ENCODE measurements at regions not wholly inside any gene's neighbourhood (a gene's known extent, or its start where the extent isn't known, plus 50 kb on each side); places are given as distances from the start of the nearest gene placed in this dataset.
"Not testable (repeated sequence)": the region's sequence is repeated elsewhere in the genome, so short reads cannot be mapped to it uniquely, and the experiment has no call there.

- no peak for DNase-seq
Measured at GRCh38 chr13:42400188-42400833, 128.4 kb downstream of the AKAP11 start.

- DNase-seq = peak; percentile 80 to 87
Measured at GRCh38 chr13:42401376-42401775, 129.4 kb downstream of the AKAP11 start.

- DNase-seq = no peak
Measured at GRCh38 chr13:42405665-42406390, 133.9 kb downstream of the AKAP11 start.

GRCh38 chr13:42409075-42409474 is 137.1 kb downstream of the AKAP11 start:
- DNase-seq = peak in 1 of 2 experiments; percentile 63

- no peak for DNase-seq
Measured at GRCh38 chr13:42409551-42409950, 137.6 kb downstream of the AKAP11 start.

- DNase-seq = no peak
Measured at GRCh38 chr13:42412812-42413483, 141.0 kb downstream of the AKAP11 start.

- no peak for DNase-seq
Measured at GRCh38 chr13:42413484-42413815, 141.5 kb downstream of the AKAP11 start.

- no peak for DNase-seq
Measured at GRCh38 chr13:42417626-42418025, 145.7 kb downstream of the AKAP11 start.

DNA sequence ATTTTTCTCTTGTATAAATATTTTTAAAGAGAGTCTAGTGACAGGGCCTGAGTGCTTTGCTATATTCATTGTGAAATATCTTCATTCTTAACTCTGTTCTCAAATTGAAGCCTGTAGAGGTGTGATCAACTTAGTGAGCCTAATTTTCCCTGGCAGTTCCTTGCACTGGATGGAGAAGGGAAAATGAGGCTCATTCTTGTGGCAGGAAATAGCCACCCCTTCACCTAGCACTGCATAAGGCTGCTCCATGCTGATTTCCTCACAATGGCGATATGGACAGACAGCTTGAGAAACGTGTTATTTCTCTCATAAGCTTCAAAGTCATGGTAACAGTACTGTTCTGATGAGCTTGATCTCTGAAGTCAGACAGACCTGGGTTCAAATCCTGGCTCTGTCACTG is 146.2 kb downstream of the AKAP11 start:
- no peak for DNase-seq

- DNase-seq = no peak
Measured at GRCh38 chr13:42420304-42420703, 148.4 kb downstream of the AKAP11 start.

- DNase-seq = no peak
Measured at GRCh38 chr13:42422681-42423080, 150.7 kb downstream of the AKAP11 start.

DNA sequence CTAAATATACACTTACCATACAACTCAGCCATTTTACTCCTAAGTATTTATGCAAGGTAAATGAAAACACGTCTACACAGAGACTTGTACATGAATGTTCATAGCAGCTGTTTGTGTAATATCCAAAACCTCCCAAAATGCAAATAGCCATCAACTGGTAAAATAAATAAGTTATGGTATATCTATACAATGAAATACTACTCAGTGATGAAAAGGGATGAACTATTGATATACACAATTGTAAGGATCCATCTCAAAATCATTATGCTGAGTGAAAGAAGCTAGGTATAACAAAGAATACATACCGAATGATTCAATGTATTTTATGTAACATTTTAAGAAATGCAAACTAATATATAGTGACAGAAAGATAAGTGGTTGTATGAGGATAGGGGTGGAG is 149.8 kb upstream of the TNFSF11 start:
- DNase-seq = no peak

- no peak for DNase-seq
Measured at GRCh38 chr13:42445354-42445753, 128.6 kb upstream of the TNFSF11 start.

DNA sequence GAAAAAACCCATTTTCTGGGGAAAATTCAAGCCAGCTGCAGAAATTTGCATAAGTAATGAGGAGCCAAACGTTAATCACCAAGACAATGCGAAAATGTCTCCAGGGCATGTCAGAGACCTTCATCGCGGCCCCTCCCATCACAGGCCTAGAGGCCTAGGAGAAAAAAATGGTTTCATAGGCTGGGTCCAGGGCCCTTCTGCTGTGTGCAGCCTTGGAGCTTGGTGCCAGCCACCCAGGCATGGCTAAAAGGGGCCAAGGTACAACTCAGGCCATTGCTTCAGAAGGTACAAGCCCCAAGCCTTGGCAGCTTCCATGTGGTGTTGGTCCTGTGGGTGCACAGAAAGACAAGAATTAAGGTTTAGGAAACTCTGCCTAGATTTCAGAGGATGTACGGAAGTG is 127.4 kb upstream of the TNFSF11 start:
- DNase-seq = not testable (repeated sequence)

- no peak for DNase-seq
Measured at GRCh38 chr13:42453091-42453645, 120.8 kb upstream of the TNFSF11 start.

- no peak for DNase-seq
Measured at GRCh38 chr13:42454749-42455148, 119.2 kb upstream of the TNFSF11 start.

DNA sequence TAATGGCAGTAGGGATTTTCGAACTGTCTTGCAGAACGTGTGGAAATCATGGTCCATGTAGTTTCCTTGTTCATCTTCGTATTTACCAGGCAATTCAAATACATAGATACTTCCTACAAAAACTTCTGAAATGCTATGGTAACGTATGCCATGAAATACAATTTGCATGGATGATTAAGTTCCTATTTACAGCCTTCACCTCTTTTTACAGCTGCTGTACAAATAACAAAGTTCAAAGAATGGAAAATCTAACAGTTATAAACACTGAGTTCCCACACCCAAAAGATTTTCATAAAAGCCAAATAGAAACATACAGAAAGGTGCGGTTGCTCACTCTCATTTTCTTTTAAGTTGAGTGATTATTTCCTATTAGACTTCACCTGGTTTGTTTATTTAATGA is 115.8 kb upstream of the TNFSF11 start:
- DNase-seq = no peak

DNA sequence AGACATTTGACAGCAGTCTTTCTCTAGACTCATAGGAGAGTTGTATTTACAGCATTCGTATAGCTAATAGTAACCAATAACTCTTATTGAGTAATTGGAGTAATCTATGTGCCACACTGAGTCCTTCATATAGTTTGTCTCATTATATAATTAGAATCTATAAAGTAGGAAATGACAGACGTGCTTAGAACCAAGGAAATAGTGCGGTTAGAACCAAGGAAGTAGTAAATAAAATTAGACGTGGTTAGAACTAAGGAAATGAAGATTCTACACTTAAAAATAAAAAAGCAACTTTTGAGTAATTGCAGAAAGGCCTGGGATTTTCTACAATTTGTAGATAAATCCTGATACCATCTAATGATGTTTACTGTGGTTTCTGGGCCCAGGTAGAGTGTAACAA is 107.8 kb upstream of the TNFSF11 start:
- no peak for DNase-seq

- no peak for DNase-seq
Measured at GRCh38 chr13:42466609-42467008, 107.3 kb upstream of the TNFSF11 start.

GRCh38 chr13:42474954-42475353 is 99.0 kb upstream of the TNFSF11 start:
- no peak for DNase-seq

DNA sequence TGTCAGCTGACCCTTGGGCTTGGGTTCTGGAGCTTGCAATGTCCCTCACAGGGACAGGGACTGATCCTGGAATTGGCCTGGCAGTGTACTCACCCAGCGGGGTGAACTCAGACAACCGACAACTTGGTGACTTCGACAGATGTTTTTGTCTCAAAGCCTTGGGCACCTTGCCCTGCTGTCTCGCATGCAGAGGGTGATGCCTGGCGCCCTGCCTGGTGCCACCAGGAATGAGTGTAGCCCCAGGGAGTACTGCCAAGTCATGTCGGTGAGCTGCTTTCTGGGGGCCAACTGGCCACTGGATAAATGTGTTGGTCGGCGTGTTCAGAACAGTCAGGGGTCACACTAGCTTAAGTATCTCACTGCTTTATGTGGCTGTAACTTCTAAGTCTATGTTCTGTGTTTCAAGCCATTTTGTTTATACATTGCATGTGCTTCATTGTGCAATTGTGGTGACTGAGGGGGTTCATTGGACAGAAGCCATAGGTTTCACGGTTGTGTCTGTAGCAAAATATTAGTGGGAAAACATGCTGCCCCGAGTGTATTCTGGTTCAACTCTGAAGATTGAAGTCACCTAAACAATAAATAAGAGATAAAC is 96.3 kb upstream of the TNFSF11 start:
- no peak for DNase-seq

- peak; percentile 37 to 62 for DNase-seq
Measured at GRCh38 chr13:42478531-42479156, 95.3 kb upstream of the TNFSF11 start.

GRCh38 chr13:42484386-42484785 is 89.6 kb upstream of the TNFSF11 start:
- no peak for DNase-seq

Measured in NCI-H526 (cell line).